HG03439 (cell line): ENCODE measurements at regions not wholly inside any gene's neighbourhood (a gene's known extent, or its start where the extent isn't known, plus 50 kb on each side); places are given as distances from the start of the nearest gene placed in this dataset.

Experiments
- ATAC-seq: cut with Tn5 transposase; IDR thresholded peaks from one replicate; pipeline ENCODE4 v1.9.1; 2021; ENCODE audit warnings: mild to moderate bottlenecking, moderate library complexity; ENCODE audit not compliant: unreplicated experiment

DNA sequence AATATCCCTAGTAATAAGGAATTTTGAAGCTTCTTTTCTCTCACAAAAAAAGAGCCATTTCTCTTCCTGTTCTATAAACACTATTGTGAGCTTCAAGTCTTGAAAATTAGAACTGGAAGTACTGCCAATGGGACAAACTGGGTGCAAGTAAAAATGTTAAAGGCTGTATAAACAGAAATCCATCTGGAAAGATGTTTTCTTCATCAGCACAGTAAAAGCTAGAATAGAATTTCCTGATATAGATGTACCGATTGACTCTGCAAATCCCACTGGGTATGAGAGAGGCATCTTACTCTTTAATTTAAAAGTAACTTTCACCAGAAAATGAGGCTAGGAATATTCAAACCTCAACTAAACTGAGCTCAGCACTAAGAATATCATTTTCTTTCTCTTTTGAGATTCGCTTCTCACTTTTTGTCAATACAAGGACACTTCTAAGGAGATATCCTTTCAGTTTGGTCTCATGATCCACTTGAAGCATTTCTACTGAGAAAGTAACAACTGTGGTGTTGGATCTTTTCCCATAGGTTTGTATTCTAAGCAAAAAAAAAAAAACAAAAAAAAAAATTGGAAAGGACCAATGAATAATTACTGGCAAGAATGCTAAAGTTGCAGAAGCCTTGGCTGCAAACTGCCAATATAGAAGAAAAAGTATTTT is 169.0 kb upstream of the PRDM1 start:
- no peak for ATAC-seq

DNA sequence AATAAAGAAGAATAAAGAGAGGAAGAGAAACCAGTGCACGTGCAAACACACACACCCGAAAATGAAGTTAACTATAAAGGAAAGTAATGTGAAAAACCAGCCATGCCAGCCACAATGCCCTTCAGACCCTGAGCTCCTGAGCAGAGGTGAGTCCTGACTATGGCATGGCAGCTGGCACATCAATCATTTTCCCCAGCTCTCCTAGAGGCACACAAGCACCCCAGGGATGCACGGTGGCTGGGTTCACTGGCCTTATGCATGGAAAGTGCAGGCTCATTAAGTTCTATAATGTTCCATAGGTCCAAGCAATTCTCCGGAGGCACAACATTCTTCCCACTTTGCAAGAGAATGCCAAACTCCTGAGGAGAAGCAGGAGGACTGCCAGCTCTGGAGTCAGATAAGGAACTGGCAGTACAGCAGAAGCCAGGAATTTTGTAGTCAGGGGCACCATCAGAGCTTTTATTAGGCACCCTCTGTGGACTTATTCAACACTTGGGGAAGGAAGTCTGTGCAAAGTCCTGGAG is 175.0 kb upstream of the PRDM1 start:
- no peak for ATAC-seq

DNA sequence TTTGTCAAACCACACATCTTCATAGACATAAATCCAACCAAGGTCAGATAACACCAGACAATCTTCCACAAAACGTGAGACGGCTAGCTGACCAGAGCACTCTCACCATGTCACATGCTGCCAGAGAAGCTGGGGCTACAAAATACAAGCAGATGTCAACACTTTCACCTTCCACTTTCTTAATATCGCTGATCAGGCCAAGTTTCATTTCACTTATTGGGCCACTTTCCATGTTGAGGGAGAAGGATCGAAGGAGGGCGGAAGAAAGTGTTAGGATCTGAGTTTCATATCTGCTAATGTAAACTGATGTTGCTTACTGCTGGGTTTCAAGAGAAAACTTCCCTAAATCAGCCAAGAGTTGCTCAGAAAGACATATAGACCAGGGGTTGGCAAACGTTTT is 177.0 kb upstream of the PRDM1 start:
- no peak for ATAC-seq

DNA sequence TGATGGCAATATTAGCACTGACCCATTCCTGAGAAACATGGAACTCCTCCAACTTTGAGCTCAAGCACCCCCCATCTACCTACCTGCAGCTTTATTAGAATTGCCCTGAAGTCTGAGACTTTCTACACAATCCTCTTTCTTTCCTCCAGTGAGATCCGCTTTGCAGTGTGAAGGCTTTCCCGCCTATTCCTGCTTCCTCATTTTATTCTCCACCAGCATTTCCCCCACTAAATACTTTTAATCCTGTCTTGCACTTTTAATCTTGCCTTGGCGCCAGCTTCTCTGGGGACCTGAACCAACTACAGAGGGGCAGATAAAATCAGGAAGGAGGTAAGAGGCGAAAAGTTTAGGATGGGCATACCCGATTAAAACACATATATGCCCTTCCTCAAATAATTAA is 178.1 kb upstream of the PRDM1 start:
- ATAC-seq, result no peak

DNA sequence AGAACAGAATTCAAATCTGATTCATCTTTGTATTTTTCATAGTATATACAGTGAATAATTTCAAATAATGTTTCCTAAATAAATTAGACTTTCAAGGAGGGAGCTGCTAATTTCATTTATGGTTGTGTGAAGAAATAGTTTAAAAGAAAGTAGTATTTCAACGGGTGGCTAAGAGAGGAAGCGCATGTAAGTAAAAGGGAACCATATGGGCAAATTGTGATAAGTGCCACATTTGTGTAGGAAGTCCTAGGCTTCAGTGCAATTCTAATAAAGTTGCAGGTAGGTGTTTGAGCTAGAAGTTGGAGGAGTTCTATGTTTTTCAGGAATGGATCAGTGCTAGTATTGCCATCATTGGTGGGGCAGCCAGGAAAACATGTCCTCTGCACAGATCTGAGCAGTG is 178.8 kb upstream of the PRDM1 start:
- ATAC-seq, result no peak

DNA sequence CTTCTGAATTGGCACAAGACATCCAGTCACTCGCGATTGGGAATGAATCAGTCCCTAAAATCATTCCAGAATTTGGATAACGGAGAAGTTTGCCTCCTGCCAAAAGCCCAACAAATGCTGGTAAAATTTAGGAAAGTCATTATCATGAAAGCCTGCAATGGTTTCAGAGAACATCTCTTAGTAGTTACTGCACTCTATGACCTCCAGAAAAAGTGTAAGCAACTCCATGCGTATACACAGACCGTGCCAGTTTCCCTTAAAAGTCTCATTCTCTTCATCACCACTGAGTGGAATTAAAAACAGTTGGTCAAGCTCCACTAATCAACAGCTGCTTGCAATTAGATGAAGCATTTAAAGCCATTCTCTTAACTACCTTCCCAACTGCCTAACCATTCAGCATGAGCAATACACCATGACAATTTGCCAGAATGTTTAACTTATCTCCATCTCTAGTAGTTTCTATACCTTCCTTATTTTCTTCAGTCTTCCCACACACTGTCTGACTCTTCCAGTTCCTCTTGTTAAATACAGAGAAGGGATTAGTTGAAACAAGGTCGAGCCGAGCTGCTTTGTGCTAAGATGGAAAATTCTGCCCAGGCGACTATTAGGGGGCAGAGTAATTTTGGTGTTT is 183.6 kb upstream of the PRDM1 start:
- ATAC-seq, result no peak

DNA sequence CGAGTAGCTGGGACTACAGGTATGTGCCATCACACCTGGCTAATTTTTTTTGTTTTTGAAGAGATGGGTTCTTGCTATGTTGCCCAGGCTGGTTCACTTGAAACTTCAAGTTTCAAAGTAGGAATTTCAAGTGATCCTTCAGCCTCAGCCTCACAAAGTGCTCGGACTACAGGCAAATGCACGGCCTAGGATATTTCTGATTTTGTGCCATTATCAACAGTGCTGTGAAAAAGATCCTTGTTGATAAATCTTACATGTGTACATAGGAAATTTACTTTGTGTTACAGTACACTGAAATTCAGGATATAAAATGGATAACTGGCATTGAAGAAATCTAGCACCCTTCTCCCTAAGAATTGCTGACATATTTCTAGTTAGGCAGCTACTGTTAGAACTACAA is 184.6 kb upstream of the PRDM1 start:
- ATAC-seq, result no peak

DNA sequence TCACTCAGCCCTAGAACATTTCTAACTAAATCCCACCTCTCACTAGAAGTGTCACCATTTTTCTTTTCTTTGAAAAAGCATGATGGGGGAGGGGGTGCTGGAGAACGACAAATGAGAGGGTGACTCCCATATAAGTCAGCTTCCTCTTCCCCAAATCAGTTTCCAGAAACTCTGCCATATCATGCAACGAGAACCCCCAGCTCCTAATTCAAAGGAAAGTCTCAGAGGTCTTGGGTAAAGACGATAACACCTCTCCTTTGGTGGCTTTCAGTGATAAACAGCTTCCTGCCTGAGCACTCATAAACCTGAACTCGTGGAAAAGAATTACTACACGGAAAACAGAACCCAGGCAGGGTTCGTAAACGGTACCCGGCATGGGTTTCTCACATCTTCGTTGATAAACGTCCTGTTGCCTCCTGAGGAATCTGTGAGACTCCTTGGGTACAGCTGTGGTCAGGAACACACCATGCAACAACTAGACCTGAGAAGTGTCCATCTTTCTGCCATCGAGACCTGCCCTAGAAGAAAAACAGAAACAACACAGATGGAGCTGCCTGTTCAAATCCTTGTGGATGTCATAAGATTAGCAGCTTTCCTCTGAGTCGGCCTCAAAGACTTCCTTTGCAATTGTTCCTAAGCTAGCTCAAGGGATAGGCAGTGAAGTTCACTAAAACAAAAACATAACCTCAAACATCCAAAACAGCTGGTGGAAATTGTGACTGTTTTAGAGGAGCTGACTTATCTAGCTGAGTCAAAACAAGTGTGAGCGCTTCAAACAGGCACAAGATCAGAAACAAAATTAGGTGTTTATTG is 185.8 kb upstream of the PRDM1 start:
- no peak for ATAC-seq

DNA sequence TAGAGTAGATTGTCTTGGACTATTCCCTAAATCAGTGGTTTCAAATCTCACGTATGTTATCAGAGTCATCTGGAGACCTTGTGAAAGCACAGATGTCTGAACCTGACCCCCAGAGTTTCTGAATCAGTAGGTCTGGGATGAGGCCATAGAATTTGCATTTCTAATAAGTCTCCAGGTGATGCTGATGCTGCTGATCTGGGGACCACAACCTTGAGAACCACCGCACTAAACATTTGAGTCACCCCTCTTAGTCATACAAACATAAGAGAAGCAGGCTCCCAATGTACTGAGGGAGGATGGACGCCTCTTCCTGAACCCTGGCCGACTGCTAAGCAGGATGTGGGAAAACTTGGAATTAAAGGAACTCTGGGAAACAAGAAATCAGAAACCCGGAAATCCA is 187.8 kb upstream of the PRDM1 start:
- peak; percentile 58 for ATAC-seq

DNA sequence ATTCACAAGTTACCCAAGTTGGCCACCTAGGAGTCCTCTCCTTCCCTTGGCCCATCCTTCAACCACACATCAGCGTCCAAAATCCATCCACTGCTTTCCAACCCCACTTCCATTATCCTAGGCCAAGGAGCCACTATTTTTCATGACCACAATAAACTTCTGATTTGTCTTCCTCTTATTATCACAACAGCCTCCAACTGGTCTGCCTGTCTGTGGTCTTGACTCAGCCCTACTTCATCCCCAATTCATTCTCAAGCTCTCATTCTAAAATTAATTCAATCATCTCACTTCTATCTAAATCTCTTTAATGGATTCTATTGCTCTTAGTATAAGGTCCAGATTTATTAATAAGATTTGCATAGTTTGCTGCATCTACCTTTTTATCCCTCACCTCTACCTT is 189.0 kb upstream of the PRDM1 start:
- ATAC-seq, result no peak

DNA sequence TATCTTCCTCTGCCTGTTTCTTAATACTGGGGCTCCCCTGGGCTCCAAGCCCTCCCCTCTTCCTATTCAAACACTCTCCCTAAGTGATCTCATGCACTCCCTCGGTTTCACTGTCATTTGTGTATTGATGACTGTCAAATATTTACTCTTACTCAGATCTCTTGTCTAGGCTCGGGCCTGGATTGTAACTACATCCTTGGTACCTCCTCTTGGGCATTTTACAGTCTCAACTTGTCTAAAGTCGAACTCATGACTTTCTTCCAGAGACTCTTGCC is 189.4 kb upstream of the PRDM1 start:
- ATAC-seq, result no peak

DNA sequence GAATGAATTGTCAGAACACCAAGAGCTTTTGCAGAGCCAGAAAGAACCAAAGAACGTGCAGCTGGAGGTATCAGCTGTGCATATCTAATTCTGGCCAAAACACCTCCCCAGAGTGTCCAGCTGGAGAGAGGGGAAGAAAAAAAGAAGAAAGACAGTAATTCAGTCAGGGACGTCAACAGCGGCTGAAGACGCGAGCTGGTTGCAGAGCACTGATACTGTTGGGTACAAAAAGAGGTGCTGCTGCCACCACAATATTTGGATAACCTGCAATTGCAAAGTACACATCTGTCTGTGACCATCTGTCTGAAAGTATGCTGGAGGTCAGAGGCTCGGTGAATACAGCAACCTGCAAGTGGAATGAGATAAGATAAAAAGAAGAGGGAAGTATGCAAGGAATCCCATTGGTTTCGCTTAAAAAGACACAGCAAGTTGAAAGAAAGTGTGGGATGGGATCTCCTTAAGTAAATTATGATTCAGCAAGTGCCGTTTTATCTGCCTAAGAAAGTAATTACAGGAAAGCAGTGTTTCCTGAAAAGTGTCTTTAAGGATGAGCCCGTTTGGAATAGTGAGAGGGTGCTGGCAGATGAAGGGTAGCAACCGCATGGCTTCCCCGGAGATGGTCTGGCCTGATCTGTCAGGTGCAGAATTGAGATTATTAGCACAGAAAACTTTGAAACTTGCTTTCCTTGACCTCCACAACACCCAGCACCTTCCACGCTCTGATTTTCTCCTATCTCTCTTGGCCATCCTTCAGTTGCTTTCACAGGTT is 189.9 kb upstream of the PRDM1 start:
- no peak for ATAC-seq

DNA sequence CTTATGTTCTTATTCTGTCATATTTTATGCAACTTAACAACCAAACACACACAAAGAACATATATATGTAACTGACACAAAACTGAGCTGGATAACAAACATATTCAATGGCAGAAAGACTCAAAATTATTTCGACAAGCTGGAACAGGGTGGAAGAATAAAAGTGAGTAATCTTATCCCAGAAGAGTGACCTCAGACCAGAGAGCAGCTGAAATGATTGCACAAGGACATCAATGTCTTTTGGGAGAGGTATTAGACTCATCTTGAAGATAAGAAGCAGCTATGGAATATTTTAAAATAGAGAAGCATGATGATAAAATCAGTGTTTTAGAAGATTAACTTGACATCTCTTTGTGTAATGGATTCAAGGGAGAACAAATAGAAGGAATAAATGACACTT is 191.6 kb upstream of the PRDM1 start:
- no peak for ATAC-seq

DNA sequence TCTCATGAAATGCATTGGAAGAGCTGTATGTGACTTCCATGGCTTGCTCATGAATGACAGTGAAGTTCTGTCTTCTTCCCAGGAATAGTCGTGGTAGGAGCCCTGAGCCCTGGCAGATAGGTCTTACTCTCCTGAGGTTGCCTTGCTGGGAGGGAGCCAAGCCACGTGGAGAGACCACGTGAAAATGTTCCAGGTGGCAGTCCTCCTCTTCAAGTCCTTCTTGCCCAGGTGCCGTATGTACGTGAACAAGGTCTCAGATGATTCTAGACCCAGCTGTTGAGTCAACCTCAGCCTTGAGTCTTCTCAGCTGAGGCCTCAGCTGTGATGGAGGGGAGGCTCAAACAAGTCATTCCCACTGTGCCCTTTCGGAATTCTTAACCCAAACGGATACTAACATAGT is 192.4 kb upstream of the PRDM1 start:
- no peak for ATAC-seq

DNA sequence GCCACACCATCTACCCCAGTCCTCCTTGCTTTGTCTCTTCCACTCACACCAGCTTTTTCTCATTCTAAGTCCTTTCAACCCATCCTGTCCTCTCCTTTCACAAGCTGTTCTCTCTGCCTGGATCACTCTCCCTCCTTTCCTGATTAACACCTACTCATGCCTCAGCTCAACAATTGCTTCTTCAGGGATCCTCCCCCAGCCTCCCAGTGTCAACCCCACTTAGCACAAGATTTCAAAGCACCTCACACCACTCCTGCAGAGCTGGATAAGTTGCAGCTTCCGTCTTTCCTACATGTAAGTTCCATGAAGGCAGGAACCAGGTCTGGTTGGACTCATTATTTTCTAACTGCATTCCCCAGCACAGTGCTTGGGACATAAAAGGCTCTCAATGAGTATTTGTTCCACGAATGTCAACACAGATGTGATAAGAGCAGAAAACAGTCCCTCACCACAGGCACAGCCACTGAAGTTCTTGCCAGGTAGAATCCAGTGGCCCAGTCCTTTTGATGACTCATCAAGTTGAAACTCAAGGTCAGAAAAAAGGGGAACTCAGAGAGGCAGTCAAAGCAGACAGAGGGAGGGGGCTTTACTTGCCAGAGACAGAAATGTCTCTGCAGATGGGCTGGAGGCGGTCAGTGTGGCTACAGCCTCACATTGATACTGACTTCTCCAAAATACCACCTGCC is 193.4 kb upstream of the PRDM1 start:
- ATAC-seq, result peak; percentile 79

DNA sequence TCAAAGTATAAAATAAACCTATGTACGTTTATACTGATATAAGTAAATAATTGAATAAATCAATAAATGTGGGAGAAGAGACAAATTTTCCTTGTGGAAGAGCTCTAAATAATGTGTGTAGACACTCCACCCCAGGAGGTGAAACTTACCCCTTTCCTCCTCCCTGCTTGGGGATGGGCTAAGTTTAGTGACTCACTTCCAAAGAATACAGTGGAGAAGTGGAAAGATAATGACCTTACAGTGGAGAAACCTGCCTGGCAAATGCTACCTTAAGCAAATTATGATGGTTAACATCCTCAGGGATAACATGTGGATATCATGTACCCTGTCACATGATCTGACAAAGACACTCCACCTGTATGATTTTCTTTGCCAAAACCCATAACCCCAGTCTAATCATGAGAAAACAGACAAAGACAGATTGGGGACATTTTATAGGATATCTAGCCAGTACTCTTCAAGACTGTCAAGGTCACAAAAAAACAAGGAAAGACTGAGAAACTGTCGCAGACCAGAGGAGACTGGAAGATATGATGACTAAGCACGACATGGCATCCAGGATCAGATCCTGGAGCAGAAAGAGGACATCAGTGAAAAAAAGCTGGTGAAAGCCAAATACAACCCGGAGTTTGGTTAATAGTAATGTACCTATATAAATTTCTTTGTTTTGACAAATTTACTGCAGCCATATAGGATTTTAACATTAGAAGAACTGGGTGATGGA is 195.5 kb upstream of the PRDM1 start:
- no peak for ATAC-seq

DNA sequence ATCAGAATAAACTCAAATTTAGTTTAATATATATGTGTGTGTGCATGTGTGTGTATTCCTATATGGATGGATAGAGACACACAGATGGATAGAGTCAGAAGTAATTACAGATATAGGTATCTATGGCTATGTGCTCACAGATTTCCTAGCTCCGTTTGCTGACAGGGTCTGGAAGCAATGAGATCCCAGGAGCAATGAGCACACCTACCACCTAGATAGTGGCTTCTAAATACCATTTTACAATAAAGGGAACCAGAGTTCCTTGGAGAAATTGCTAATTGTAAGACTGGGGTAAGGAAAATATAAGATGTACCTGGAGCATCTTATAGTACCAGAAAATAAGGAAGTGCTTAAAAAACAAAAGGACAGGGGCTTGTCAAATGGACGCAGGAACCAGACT is 196.2 kb upstream of the PRDM1 start:
- no peak for ATAC-seq

DNA sequence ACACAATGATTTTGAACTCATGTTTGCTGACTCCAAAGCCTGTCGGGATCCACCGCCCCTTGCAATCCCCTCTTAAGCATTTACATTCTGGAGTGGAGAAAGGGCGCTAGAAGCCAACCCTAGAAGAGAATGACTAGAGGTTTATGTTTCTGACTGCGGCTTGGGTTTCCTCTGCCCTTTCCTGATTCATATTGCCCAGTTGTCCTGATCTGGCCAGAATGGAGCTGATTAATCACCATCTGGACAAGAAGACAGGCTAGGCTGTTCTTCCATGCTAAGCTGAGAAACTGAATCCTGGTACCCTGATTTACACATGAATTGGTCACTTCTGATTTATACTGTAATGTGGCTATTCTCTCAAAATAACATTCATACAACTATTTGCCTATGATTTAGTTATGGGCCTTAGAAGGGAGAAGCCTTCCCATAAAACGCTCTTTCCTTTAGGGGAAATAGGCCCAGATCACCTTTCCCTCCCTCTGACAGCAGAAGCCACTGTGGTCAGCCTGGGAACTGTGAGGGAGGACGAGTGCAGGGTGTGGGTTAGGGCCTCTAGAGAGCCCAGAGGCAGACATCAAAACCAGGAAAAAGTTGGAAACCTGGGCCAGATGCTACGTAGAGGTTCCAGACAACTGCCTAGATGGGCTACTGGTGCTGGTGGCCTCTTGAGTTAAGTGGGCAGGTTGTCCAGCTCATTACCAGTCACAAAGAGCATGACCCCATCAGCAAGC is 199.2 kb upstream of the PRDM1 start:
- ATAC-seq, result no peak

DNA sequence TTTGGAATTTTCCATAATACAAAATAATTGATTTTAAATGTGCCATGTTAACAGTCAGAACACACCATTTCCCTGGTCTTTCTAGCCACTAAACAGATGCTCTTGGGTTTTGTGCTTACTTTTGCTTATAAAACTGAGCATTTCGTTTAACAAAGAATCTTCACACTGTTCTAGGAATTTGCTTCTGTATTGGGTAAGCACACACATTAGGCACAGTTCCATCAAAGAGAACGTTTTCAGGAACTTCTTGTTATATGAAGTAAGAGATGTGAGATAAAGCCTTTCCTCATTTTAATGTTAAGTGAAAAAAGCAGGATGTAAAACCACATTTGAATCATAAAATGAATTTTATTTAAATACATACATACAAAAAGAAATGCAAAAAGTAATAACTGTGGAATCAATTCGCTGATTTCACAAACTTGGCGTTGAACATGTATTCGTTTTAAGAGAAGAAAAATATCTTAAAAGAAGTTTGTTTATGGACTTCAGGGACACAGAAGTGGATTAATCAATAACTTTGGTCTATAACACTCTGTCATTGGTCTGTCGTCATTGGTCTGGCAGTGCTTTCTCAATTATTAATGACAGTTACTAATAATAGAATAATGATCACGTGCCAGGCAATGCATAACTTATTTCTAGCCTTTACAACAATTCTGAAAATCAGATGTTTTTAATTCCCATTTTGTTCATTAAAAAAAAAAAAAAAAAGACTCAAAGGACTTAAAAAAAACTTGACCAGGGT is 199.9 kb upstream of the PRDM1 start:
- no peak for ATAC-seq
